Endothelial cell of umbilical vein (primary cell): ENCODE measurements at regions not wholly inside any gene's neighbourhood (a gene's known extent, or its start where the extent isn't known, plus 50 kb on each side); places are given as distances from the start of the nearest gene placed in this dataset.

Experiments
- BruUV-seq: library from RNA; stranded (reverse); fragments of 400-500 nt; replicated peaks from 2 replicates; lab custom pipeline; 2021; lab: Mats Ljungman, UMichigan
- CTCF ChIA-PET: fragments of 300-600, 350-600 bp; sonication (Branson Sonifier 250); formaldehyde crosslinking; loops from one replicate; lab custom pipeline; 2021; ENCODE audit warnings: antibody characterized with exemption, inconsistent platforms; lab: Charles Lee
- POLR2A ChIA-PET: fragments of 300-600, 350-600 bp; sonication (Branson Sonifier 250); formaldehyde crosslinking; loops from one replicate; lab custom pipeline; 2021; ENCODE audit warnings: antibody characterized with exemption, inconsistent platforms; lab: Charles Lee
- DNase-seq: peaks from one replicate; pipeline ENCODE4 v3.0.0-alpha.2; 2011; ENCODE audit warnings: low read depth, low spot score
- FAIRE-seq: peaks from 2 replicates; lab custom pipeline; 2011; peaks lifted over from hg19 to GRCh38; lab: Jason Lieb, UNC
- H2AFZ ChIP-seq: 2 replicates; pipeline ENCODE4 v1.6.0; 2012; ENCODE audit warnings: low read depth, low read length, control low read depth, inconsistent platforms
- H3K27ac ChIP-seq: 2 replicates; pipeline ENCODE4 v1.5.1; 2011; ENCODE audit warnings: low read depth, mild to moderate bottlenecking, control low read depth, low read length, moderate library complexity; ENCODE audit not compliant: insufficient read depth
- H3K27me3 ChIP-seq, 2 experiments: 2 replicates each; pipeline versions ENCODE4 v1.6.0 to v1.6.1; 2011; ENCODE audit warnings: low read length in 2 of 2, mixed read lengths in 1 of 2; ENCODE audit not compliant: control insufficient read depth in 2 of 2, insufficient read depth in 2 of 2
- H3K36me3 ChIP-seq, 2 experiments: 2 replicates in 1 of 2; 3 replicates in 1 of 2; pipeline ENCODE4 v1.5.1; 2011; ENCODE audit warnings: low read length in 2 of 2, mild to moderate bottlenecking in 1 of 2, moderate library complexity in 1 of 2; ENCODE audit not compliant: control insufficient read depth in 2 of 2, insufficient read depth in 2 of 2; ENCODE audit errors: extremely low read depth in 1 of 2
- H3K4me1 ChIP-seq: 3 replicates; pipeline ENCODE4 v1.5.1; 2011; ENCODE audit warnings: mild to moderate bottlenecking, low read length; ENCODE audit not compliant: control insufficient read depth, insufficient read depth; ENCODE audit errors: extremely low read depth
- H3K4me2 ChIP-seq: 2 replicates; pipeline ENCODE4 v1.6.1; 2011; ENCODE audit warnings: low read length, control low read depth, mixed read lengths; ENCODE audit not compliant: insufficient read depth
- H3K4me3 ChIP-seq, 3 experiments: fragments of 200-600 bp in 1 of 3; sonication (generic), shearing (Covaris generic) in 1 of 3; replicated peaks in 1 of 3; 2 replicates each; pipeline ENCODE4 v1.5.1; 2011 to 2016; ENCODE audit warnings: control low read depth in 3 of 3, low read length in 3 of 3, mild to moderate bottlenecking in 2 of 3, inconsistent platforms in 1 of 3, low read depth in 1 of 3, moderate library complexity in 1 of 3; ENCODE audit not compliant: insufficient read depth in 1 of 3
- H3K79me2 ChIP-seq: 2 replicates; pipeline ENCODE4 v1.6.0; 2012; ENCODE audit warnings: low read length, inconsistent platforms; ENCODE audit not compliant: control insufficient read depth, insufficient read depth
- H3K9ac ChIP-seq: replicated peaks from 2 replicates; pipeline ENCODE3; 2011; ENCODE audit warnings: low read length, control low read depth; ENCODE audit not compliant: insufficient read depth; ENCODE audit errors: extremely low read depth
- H3K9me1 ChIP-seq: replicated peaks from 3 replicates; pipeline ENCODE4 v1.6.0; 2011; ENCODE audit warnings: mild to moderate bottlenecking, low read length; ENCODE audit not compliant: control insufficient read depth, insufficient read depth; ENCODE audit errors: extremely low read depth
- H3K9me3 ChIP-seq: replicated peaks from 2 replicates; pipeline ENCODE4 v1.5.1; 2012; ENCODE audit warnings: low read length, inconsistent platforms; ENCODE audit not compliant: control insufficient read depth, insufficient read depth
- H4K20me1 ChIP-seq: replicated peaks from 2 replicates; pipeline ENCODE3; 2011; ENCODE audit warnings: mild to moderate bottlenecking, low read length; ENCODE audit not compliant: control insufficient read depth, insufficient read depth; ENCODE audit errors: extremely low read depth
- CTCF ChIP-seq, 2 donors: IDR thresholded peaks; 1 replicate in 1 of 2; 2 replicates in 1 of 2; pipeline ENCODE4 v1.5.1; 2011; ENCODE audit warnings: low read length in 2 of 2, mild to moderate bottlenecking in 2 of 2, moderate library complexity in 2 of 2, control low read depth in 1 of 2, inconsistent platforms in 1 of 2, low read depth in 1 of 2; ENCODE audit not compliant: insufficient read depth in 1 of 2; ENCODE audit errors: extremely low read depth in 1 of 2
- EZH2 ChIP-seq: IDR thresholded peaks from 2 replicates; pipeline ENCODE4 v1.6.1; 2012; ENCODE audit warnings: borderline replicate concordance, low read depth, mild to moderate bottlenecking, moderate library complexity, low read length, inconsistent platforms; ENCODE audit not compliant: severe bottlenecking
- FOS ChIP-seq: IDR thresholded peaks from 2 replicates; pipeline ENCODE4 v1.6.1; 2011; ENCODE audit warnings: mild to moderate bottlenecking, low read length, moderate library complexity, borderline replicate concordance; ENCODE audit not compliant: insufficient read depth
- GATA2 ChIP-seq: IDR thresholded peaks from 2 replicates; pipeline ENCODE4 v1.7.0; 2011; ENCODE audit warnings: low read depth, mild to moderate bottlenecking, moderate library complexity, mixed read lengths, low read length; ENCODE audit not compliant: insufficient read length, insufficient read depth
- JUN ChIP-seq: IDR thresholded peaks from 2 replicates; pipeline ENCODE4 v1.6.1; 2011; ENCODE audit warnings: borderline replicate concordance, low read depth; ENCODE audit not compliant: insufficient read length, insufficient read depth
- MAX ChIP-seq: IDR thresholded peaks from 2 replicates; pipeline ENCODE4 v1.6.1; 2011; ENCODE audit not compliant: insufficient read depth, insufficient read length
- MYC ChIP-seq: IDR thresholded peaks from one replicate; pipeline ENCODE4 v1.6.1; 2011; ENCODE audit warnings: mild to moderate bottlenecking, low read depth, low read length
- POLR2A ChIP-seq: IDR thresholded peaks from 2 replicates; pipeline ENCODE4 v1.6.1; 2012; ENCODE audit warnings: low read depth, mild to moderate bottlenecking, control low read depth, low read length
- POLR2AphosphoS5 ChIP-seq: IDR thresholded peaks from 2 replicates; pipeline ENCODE4 v1.6.1; 2012; ENCODE audit warnings: low read depth, mild to moderate bottlenecking, control low read depth, low read length, moderate library complexity; ENCODE audit not compliant: insufficient read depth
- dilution Hi-C: fragments of 300-500 bp; cut with MboI; formaldehyde crosslinking; loops from one replicate; pipeline ENCODE4 v1.15.0; 2019; ENCODE audit warnings: low sequenced_read_pairs; ENCODE audit not compliant: extremely low pct_ligation_motif_present
- intact Hi-C: fragments of 100-400 bp; cut with micrococcal nuclease; formaldehyde crosslinking; loops from one replicate; pipeline ENCODE4 v1.10.0; 2022

GRCh38 chr7:113784316-113784715 is 134.5 kb downstream of the PPP1R3A start:
- Histone ChIP-seq H3K79me2 (no peaks in the 10 kb centered on the region), H3K36me3 (no peaks in the 10 kb centered on the region), H3K4me3 (no peak overlapping the region), H3K9ac (no peak overlapping the region), H2AFZ (peak overlapping the region; percentile 33), H3K4me1 (no peaks in the 10 kb centered on the region), H3K9me3 (no peaks in the 10 kb centered on the region), H3K27me3 (no peaks in the 10 kb centered on the region), H3K9me1 (no peaks in the 10 kb centered on the region), H4K20me1 (no peaks in the 10 kb centered on the region), H3K4me2 (no peak overlapping the region), H3K27ac (no peak overlapping the region)
- peak; percentile 10 for DNase-seq
- BruUV-seq, result no TSS peak
- TF ChIP-seq FOS, result no peak
- TF ChIP-seq MYC, result no peak
- no peak for TF ChIP-seq MAX
- no peak for TF ChIP-seq CTCF (IDR thresholded peaks at IDR 0.05; ENCODE audit: extremely low read depth in 1 of 2, insufficient read depth in 1 of 2, low read depth in 1 of 2, low read length in 2 of 2)
- no peak for TF ChIP-seq POLR2AphosphoS5
- TF ChIP-seq POLR2A, result no peak
- TF ChIP-seq GATA2, result no peak
- TF ChIP-seq JUN, result no peak
- no peak for TF ChIP-seq EZH2
- ChIA-PET POLR2A (no interaction called here), CTCF (no interaction called here)
- FAIRE-seq, result peak; percentile 8
- intact Hi-C loops (no loop called here), dilution Hi-C loops (no loop called here)
